ELR (cell line): ENCODE measurements at regions not wholly inside any gene's neighbourhood (a gene's known extent, or its start where the extent isn't known, plus 50 kb on each side); places are given as distances from the start of the nearest gene placed in this dataset.
A peak's percentile ranks its signal among the peaks of the same experiment; 100 is the strongest.

ENCODE experiments used
- DNase-seq: peaks from one replicate; pipeline ENCODE4 v3.0.0-alpha.2; 2015; ENCODE audit warnings: low read depth

DNA sequence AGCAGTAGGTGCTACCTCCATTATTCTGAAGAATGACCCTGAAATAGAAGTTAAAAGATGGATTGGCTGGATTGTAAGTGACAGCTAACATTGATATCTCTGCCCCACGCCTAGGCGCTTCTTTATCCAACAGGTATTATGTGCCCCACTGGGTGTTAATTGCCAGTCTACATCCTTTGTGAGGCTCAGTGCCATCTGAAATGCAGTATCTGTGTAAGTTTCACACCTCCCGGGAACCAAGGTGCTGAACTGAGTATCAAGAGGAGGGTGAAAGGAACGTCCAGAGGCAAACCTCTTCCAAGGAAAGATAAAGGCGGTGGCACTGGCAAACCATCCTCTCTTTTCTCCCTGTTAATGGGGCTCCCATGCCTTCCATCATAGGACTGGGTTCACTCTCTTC, 181.1 kb upstream of the UBL3 start:
- no peak for DNase-seq

DNA sequence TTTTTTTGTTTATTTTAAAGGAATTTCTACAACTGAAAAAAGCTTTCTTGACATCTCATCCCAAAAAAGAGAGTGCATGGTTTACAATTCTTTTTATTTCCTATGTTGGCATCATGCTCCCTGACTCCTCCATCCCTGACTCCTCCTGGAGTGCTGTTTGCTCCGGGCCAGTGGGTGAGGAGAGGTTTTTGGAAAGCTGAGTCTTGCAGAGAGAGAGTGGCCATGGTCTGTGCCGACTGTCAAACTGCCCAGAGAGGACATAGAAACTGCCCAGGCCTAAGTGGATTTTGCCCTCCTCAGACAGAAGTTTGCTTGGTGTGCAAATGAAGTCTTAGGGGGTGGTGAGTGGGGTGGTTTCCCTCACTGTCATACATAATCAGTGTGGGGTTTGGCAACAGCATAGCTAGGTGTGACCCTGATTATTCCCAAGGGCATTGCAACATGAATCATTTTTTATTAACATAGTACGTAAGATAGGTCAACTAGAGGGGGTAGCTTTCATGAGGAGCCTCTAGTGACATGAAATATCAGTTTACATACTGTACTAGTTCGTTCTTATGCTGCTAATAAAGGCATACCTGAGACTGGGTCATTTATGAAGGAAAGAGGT, 179.8 kb upstream of the UBL3 start:
- DNase-seq: no peak

DNA sequence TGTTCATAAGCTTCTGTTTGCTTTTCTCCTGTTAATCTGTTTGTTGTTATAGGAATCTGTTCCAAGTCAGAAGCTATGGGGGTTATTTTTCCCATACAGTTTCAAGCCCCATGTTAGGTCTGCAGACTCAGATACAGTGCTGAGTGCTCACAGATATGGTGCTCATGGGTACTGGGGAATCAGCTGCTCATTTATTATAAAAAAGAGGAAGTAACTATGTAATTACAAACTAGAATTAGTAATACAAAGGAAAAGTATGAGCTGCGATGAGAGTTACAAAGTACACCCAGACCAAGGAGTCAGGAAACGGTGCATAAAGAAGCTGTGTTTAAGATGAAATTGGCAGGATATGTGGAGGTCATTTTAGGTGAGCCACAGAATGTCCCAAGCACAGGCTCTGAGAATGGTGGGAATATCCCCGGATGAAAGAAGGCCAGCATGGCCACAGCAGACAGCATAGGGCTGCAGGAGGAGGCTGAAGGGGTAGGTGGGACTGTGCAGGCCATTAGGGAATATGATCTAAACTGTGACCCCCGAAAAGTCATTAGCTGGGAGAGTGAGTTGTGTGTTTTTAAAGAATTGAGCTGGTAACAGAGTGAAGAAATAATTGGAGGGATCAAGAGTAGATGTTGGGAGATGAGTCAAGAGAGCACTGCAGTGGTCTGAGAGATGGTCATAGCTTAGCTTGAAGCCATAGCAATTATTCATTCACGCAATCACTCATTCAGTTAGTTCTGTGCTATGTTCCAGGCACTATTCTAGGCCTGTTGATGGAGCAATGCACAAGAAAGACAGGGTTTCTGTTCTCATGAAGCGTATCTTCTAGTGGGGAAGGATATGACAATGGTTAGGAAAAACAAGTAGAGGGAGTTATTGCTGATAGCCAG, 177.4 kb upstream of the UBL3 start:
- no peak for DNase-seq

DNA sequence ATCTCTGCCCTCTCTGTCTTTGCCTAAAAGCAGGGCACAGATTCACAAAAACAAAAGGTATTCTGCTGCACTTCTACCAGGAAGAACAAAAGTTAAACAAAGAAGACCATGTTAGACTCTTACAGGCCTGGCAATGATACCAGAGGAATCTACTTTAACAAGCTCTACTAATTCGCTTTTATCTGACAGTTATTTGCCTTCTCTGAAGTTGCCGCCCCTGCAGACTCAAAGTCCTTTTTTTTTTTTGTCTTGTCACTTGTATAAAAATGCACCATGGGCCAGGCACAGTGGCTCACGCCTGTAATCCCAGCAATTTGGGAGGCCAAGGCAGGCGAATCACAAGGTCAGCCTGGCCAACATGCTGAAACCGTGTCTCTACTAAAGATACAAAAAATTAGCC, 176.5 kb upstream of the UBL3 start:
- no peak for DNase-seq

DNA sequence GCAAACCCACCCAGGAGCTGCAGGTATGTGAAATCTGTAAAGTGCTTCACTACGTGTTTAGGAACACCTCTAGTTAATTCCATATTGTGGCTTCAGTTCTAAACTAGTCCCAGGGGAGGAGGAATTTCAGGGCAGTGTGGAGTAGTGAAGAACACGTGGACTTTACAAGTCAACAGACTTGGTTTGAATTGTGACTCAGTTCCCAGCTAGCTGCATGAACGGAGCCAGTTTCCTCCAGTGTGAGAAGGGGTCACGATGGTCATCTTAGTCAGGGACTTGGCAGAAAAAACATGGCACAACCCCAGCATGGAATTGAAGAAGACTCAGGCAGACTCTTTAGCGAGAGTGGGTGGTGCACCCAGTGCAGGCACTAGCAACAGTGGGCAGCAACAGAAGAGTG, 175.7 kb upstream of the UBL3 start:
- DNase-seq: peak; percentile 83

DNA sequence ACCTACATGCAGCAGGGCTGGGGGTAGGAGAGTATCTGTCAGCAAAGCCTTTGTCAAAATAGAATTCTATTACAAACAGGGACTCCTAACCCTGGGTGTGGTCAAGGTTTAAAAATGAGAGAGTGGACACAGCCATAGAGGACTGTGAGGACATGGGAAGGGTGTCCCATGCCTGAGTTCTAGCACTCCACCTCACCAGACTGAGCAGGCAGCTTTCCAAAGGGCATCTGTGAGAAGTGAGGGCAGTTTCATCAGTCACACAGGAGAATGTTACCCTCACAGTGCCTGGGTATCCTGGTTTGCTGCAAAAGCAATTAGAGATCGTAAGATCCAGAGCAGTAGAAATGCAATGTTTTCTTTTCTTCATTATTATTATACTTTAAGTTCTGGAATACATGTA, 174.9 kb upstream of the UBL3 start:
- no peak for DNase-seq

DNA sequence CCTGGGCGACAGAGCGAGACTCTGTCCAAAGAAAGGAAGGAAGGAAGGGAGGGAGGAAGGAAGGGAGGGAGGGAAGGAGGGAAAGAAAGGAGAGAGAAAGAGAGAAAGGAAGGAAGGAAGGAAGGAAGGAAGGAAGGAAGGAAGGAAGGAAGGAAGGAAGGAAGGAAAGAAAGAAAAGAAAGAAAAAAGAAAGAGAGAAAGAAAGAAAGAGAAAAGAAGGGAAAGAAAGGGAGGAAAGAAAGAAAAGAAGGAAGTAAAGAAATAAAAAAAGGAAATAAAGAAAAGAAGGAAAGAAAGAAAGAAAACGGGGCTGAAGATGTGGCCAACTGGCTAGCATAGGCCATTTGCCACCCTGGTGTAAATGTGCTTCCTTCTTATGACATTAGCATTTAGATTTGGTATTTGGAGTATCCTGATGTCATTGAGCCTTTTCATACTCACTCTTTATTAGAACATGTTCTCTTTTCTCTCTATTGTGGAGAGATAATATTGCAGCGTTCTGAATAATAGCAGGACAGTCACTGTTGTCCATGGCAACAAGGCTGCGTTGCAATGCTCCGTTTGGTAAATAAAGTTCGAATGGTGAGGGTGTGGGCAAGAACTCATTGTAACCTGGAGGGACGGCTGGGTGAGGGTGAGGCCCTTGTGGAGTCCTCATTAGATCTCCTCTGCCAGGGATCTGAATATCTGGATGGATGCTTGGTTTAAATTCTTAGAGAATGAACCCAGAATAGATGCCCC, 173.9 kb upstream of the UBL3 start:
- DNase-seq: no peak

DNA sequence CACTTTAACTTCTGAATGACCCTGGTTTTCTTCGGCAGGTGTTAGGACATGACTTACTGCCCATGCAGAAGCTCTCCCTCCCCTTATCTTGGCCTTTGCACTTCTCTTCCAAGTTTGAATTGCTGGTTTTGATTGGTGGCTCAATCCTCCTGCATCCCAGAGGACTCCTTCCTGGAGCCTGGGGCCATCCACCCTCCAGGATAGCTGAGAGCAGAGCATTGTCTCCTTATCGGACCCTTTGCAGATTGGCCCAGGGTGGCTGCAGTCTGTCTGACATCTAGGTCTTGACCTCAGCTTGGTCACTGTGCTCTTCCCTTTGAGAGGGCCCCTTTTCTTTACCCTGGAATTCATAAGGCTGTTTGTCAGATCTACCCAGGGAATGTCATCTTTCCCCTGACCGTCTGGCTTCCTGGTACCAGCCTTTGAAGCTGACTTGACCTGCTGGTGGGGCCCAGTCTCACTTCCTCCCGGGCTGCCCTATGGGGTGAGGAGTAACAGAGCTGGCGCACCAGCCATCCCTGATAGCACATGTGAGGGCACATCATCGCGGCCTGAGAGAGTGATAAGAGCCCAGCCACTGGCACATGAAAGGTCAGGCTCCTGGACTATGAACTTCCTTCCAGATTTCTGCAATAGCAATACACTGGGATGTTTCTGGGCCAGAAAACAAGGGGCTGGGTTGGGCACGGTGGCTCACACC, 172.9 kb upstream of the UBL3 start:
- no peak for DNase-seq

DNA sequence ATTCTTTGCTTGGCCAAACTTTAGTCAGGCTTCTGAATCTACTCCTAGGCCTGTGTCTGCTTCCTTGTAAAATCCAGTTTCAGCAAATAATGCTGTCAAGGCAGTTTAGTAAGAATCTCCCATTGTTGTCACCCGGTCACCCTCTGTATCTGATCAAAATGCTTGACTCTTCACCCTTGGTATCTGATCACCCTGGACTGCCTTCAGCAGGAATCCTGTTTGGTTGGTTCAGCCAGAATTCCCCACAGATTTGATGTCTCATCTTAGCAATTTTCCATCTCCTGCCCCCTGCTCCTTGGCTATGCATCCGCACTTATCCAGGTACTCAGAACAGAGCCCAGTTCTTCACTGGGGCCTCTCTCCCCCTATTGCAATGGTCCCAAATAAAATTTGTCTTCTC, 172.4 kb upstream of the UBL3 start:
- DNase-seq: no peak

DNA sequence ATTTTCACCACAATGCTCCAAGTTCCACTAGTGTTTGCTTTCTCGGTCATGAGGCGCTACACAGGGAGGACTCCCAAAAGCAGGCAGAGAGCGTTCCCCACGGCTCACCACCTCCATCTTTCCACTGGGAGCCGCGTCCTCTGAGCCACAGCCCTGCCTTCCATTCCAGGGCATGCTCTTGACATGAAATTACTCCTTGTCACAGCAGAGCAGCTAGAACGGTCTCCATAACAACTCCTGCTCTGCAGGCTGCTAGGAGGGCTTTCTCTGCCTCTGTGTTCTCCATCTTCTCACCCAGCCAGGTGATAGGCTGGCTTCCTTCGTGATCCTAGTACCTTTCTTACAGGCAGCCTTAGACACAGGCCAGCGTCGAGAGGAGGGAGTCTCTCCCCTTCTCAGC, 171.8 kb upstream of the UBL3 start:
- no peak for DNase-seq

DNA sequence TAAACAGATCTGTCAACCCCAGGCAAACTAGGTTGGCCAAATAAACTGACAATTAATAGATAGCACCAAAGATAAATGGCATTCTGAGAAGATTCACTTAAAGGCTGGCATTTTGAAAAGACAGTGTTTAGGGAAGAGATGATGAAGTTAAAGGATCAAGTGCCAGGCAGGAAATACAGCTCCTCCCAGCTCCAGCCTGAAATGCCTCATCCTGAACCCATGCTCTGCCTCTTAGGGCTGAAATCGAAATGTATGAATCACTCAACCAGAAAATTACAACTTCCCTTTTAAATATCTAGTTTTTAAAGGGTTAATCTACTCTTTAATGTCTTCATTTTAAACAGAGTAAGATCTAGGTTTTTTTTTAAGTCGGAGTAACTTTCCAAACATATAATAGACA, 171.2 kb upstream of the UBL3 start:
- peak; percentile 67 for DNase-seq

DNA sequence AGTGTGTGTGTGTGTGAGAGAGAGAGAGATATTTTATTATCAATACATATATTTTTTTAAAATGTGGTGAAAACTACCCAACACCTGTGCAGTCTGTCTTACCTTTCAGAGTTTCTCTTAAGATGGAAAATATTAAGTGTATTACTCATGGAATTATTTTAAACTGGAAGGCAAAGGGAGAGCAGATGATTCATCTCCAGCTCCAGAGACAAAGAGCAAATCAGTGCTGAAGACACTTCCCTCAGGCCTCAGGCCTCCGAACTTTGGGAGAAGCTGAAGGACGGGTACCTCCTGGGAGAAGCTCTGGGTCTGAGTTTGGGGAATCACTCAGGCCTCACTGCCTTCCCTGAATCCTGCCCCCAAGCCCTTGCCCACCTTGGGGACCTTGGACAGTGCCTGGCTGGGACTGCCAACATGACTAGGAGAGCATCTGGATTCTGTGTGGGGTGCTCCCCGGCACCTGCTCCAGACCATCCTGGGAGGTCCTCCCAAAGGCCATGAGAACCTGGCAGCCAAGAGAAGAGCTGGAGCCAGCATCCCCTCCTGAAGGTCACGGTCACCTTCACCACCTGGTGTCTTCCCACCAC, 170.4 kb upstream of the UBL3 start:
- DNase-seq: peak; percentile 71

DNA sequence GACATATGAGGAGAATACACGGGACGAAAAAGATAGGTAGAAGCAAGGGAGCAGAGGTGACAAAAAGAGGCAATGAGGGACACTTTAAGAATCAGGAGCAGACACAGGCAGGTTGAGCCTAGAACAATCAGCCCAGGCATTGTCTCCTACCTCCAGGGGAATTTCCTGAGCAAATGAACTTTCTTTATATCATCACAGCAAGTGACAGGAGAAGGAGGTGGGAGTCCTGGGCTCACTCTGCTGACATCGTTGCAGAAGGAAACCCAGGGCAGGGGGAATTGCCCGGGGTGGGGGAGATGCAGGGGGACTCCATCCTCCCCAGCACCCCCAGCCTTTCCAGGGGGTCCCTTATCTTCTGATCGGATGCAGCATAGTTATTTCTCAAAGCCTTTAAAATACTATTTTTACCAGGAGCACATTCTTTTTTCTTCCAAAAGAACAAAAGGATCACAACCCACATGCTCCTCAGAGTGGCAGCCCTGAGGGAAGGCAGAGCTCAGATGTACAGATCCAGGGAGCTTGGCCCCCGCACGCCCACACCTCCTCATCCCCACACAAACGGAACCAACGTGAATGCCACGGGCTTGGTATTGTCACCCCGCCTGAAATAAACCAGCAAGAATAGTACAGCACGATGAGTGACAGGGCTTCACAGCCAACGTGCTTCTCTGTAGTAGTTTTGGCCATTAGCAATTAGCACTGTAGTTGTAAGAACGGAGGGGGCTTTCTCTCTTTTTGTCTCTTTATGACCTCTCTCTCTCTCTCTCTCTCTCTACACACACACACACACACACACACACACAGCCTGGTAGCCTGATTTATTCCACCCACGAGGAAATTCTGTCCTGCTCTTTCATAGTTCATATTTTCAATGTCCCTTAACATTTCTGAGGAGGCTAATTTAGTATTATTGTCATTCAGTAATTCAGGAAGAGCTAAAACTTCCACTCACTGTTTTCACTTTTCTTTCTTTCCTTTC, 169.5 kb upstream of the UBL3 start:
- no peak for DNase-seq

DNA sequence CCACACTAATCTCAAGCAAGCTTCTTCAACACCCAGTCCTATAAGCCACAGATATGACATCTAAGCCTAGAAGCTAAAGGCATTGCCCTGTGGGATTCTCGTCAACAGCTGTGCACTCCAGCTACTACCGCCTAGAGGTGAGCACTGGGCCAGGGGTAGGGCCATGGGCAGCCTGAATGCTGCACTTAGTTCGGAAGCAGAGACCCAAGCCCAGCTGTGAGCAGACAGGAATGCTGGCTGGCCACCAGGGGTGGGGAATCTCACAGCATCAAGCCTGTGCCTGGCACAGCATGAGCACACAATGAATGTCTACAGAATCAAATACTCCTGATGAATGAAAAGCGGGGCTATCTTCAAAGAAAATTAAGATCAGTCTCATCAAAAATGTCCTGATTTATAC, 167.5 kb upstream of the UBL3 start:
- DNase-seq: no peak

DNA sequence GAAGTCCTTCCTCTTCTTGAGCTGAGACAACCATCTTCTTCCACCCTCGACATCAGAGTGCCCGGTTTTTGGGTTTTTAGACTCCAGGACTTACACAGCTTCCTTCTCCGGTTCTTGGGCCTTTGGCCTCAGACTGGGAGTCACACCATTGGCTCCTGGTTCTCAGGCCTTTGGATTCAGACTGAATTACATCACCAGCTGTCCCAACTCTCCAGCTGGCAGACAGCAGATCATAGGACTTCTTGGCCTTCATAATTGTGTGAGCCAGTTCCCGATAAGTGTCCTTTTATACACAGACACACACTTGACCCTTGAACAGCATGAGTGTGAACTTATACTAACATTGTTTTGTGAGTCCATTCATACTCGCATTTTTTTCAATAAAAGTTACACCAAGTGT, 166.0 kb upstream of the UBL3 start:
- DNase-seq: no peak

DNA sequence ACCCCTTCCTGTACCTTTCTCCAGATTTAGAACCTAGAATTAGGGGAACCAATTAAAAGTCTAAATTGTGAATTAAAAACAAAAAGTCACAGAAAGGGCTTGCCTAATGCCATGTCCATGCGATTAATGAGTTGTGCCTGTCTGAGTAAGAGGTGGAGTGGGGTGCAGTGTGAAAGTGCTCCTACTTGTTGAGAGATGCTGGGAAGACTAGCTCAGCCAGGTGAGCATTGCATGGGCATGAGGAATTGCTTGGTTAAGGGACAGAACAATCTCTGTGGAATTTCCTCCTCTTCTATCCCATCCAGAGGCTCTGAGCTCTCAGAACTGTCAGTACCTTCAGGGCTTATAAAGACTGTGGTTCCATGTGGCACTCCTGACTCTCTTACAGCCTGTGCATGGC, 159.0 kb upstream of the UBL3 start:
- no peak for DNase-seq

DNA sequence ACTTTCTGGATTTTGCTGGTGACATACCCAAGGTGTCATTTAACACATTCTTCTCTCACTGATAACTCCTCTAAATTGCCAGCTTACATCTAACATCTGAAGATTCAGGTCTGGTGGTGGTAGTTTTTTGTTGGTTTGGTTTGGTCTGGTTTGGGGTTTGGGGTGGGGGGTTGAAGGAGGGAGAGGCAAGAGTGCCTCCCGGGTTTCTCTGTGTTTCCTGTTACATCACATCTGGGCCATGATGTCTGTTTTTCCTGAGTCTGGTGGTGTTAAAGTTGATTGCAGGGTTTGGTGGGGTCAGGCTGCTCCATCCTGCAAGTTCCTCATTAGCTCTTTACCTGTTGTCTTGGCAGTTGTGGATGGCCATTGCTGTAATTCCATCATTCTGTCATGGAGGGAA, 155.8 kb upstream of the UBL3 start:
- no peak for DNase-seq

DNA sequence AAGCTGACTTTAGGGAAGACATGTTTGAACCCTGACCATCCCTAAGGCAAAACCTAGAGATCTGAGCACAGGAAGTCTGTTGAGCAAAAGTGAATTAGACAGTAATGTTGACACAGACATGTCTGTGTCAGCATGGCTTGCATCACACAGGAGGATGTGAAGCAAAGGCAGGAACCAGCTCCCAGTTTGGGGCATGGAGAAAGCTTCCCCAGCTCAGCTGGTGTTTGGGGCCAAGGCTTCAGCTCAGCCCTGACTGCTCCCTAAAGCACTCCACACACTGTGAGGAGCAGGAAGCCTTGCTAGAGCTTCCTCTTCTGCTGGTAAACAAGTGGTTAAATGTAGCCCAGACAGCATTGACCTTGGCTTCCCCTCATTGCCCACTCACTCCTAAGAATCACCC, 153.8 kb upstream of the UBL3 start:
- peak; percentile 51 for DNase-seq

DNA sequence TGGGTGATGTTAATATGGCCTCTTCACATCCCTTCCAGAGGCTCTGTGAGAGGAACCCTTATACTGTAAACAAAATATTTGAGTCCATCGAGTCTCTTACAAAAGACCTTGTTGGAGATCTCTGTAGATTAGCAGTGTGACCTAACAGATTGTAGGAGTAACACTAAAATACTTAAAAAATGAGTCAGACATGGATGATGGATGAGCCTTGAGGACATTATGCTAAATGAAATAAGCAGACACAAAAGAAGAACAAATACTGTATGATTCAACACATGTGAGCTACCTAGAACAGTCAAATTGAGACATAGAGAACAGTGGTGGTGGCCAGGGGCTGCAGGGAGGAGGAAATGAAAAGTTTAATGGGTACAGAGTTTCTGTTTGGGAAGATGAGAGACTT, 152.2 kb upstream of the UBL3 start:
- peak; percentile 93 for DNase-seq

DNA sequence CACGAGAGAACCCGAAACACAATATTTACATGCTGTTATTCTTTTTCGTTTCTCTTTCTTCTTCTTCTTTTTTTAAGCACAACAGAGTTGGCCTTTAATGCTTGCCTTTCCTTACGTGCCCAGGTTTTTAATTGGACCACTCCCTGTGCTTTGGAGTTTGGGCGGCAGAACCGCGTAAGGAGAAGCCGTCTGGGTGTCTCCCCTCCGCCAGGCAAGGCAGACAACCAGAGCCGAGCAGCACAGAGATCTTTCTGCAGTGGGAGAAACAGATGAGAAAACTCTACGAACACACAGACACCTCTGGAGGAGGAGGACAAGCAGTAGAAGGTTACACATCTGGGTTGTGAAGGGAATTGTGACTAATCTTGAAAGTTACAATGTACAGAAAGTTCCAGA, 150.0 kb upstream of the UBL3 start:
- DNase-seq: no peak
